NCI-H146 (cell line): ENCODE measurements at regions not wholly inside any gene's neighbourhood (a gene's known extent, or its start where the extent isn't known, plus 50 kb on each side); places are given as distances from the start of the nearest gene placed in this dataset.

ENCODE experiments used
- DNase-seq: peaks from one replicate; lab custom pipeline; 2025; lab: John Stamatoyannopoulos, UW

DNA sequence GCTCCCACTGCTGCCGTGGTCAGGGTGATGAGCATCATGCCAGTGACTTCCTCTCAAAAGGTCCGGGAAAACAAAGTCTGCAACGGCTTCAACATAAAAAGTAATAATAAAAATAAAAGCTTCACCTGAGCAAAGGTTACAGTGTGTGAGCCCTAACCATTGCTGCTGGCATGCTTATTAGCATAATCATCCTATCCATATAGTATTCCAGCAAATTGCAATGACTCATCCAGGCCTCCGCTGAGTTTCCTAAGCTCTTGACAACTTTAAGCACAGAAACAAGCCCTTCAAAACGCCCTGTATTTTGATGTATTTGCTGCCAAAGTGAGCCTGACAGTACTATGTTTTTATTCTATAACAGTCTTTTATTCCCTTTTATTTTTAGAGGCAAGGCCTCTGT is 100.5 kb downstream of the AASDH start:
- no peak for DNase-seq

GRCh38 chr4:56283375-56283774 is 103.9 kb downstream of the AASDH start:
- DNase-seq, result no peak

GRCh38 chr4:56282004-56282403 is 105.3 kb downstream of the AASDH start:
- peak; percentile 16 for DNase-seq

- DNase-seq, result no peak
These were observed 110.7 kb downstream of the AASDH start for GRCh38 chr4:56276547-56276946.

- DNase-seq, result no peak
These were observed 113.9 kb downstream of the AASDH start for GRCh38 chr4:56273391-56273790.

DNA sequence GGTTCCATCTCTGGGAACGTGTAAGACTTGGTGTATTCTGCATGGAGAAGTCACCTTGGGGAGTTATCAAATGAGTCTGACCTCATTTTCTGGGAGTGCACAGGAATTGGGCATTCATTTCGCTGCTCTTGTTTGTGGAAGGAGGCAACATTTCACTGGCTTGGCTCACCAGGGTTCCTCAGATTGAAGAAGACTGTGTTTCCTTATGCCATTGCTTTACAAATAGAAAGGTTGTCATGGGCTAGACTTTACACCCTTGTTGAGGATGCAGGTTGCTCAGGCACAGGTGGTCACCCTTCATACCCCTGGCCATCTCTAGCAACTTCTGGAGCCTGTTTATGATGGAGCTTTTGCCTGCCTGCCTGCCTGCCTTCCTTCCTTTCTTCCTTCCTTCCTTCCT is 114.4 kb downstream of the AASDH start:
- no peak for DNase-seq

DNA sequence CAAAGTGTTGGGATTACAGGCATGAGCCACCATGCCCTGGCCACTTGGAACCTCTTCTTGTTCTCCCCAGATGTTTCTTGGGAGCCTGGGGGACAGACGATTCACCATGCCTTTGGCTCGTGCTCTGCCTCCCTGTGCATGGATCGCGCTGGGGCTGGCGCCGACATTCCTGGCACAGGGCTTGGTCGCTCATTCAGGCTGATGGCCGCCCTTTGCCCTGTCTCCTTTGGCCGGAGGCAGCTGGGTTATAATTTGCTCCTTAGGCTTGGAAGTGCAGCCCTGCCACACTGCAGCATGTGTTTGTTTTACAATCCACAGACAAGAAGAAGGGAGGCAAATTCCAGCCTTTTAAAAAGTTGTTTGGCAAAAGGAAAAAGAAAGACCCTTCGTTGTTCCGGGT is 115.3 kb downstream of the AASDH start:
- no peak for DNase-seq

DNA sequence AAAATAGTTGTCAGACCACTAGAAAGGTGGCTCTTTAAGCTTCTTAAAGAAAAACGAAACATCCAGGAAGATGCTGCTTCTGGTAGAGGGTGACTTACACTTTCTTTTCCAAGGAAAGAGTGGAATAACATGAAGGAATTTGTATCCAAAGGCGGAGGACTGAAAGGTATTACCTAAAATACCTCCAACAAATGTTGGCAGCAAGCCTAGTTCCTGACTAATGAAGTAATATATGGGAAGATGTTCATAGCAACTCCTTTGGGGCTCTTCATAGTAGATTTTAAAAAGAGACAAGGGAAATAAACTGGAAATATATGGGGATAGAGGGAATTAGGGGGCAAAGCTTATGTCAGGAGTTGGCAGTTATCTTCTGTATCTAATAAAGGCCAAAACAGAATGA is 116.2 kb downstream of the AASDH start:
- no peak for DNase-seq

DNA sequence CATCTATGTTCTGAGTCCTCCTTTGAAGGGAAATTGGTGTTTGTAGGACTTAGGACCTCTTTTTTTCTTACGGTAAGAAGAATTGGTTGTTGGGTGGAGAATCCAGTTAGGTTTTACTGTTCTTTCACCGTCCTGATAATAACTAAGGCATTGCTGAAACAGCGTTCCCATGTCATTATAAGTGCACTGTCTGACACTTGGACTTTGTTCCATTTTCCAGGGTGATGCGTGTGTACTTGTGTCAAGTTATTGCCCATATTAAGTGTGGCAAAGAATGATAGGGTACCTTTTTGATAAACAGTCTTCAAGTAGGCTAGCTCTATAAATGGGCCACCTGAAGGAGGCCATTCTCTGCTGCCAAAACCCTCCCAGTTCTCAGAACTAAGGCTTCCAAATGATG is 119.7 kb downstream of the AASDH start:
- no peak for DNase-seq

DNA sequence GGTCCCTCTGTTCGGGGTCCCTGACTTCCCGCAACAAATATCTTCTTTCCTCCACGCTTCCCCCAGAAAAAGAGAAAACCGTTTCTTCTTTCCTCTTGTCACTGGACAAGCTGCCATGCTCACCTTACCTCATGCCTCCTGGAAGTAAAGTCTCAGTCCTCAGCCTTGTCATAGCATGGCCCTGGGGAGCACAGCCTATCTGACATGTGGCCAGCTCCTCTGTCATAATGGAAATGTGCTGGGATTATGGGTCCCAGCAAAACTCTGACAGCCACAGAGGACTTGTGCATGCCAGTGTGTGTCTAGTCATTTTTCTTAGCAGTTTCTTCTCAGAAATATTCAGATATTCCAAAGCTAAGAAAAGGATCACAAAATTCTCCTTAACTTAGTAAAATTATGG is 122.4 kb downstream of the AASDH start:
- DNase-seq, result no peak

GRCh38 chr4:56261027-56261426 is 126.3 kb downstream of the AASDH start:
- no peak for DNase-seq

- DNase-seq, result no peak
These were observed 127.0 kb downstream of the AASDH start for GRCh38 chr4:56260320-56260719.

DNA sequence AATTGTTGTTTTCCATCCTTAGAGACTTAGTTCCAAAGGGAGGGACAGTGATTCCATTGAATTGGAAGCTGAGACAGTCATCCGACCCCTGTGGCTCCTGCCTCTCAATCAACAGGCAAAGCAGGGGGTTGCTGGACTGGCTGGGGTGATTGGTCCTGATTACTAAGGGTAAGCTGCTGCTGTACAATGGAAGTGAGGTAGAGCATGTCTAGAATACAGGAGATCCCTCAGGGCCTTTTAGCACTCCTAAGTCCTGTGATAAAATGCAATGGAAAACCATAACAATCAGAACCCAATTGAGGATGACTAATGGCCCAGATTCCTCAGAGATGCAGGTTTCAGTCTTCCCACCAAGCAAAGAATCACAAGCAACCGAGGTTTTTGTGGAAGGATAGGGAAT is 127.6 kb downstream of the AASDH start:
- peak; percentile 27 for DNase-seq

GRCh38 chr4:56255820-56256219 is 131.5 kb downstream of the AASDH start:
- no peak for DNase-seq

DNA sequence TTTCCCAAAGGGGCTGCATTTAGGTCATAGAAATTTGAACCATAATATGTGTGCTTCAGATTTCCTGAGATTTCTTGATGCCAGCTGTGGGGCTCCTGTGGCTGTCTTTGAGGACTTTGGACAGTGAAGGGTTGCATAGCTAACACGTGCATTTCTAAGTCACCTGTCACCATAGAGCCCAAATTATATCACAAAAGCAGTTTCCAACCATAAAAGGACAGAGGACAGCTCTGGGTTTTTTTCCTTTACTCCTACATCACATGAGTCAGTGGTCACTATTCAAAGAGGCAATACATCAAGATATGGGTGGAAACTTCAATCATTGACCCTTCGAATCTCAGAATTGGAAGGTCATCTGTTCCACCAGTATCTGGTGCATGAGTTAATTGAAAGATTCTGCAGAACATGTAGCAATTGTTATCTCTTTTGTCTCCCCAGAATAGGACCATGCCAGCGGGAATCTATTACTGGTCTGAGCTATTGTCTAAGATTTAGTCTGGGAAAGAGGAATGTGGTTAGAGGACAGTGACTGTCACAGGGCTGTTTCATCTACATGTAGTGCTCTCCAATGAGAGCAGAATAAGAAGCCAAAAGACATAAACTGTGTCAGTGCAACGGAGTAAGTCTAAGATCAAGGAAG is 133.5 kb downstream of the AASDH start:
- DNase-seq, result no peak

DNA sequence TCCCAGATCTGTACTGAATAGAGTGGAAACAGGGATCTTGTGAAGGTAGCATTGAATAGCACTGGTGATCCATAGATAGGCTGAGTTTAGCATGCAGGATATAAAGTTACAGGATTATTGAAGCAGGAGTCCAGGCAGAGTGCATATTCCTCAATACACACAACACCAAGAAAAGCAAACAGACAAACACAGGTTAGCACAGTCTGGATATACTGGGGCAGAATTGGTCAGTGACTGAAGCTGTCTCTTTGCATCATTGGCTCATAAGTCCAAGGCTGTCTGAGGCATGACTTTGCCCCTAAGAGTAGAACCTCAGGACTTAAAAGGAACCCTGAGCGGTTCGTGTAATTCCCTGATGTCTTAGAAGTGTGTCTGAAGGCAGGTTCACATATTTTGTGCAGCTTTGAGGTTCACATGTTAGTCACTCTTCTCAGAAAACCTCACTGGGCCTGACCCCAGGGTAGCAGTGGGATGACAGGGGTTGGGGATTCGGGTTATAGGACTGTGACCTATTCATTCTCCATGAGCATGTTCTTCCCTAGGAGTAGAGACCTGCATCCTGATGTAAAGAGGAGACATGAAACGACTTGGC is 134.6 kb downstream of the AASDH start:
- no peak for DNase-seq

DNA sequence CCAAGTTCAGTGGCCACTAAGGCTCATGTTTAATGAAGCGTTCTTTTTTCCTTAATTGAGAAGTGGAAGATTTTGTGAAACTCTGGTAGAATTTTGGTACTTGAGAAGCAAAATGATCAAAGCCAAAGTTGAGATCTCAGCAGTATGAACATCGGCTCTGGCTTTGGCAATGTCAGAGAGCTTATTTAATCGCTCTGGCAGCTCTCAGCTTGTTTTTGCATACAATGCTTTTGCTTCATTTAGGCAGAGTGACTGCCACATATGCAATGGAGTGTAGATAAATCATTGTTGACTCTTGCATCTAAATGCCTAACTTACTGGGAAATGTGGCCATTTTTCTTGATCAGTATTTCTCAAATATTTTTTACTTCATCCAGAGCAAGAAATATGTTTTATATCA is 135.7 kb downstream of the AASDH start:
- no peak for DNase-seq

DNA sequence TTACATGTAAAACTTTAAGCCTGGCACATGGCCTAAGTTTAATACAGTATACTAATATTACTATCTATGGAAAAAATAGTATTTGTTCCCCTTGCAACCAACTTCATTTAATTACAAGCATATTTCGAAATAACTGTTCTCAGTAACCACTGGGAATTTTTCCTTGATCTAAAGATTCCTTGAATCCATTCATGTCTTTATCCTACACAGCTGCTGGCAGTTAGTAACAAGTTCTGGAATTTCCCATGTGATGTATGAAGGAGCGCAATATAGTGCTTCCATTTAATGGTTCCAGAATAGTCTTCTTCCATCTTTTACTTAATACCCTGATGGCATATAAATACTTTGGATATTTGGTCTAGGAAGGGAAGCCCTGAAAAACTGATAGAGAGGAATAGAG is 136.5 kb downstream of the AASDH start:
- DNase-seq, result no peak

- DNase-seq, result no peak
These were observed 139.6 kb downstream of the AASDH start for GRCh38 chr4:56247646-56248045.

GRCh38 chr4:56246233-56246610 is 141.1 kb downstream of the AASDH start:
- no peak for DNase-seq

- DNase-seq, result no peak
These were observed 141.6 kb downstream of the AASDH start for GRCh38 chr4:56245547-56246232.

- DNase-seq, result no peak
These were observed 142.6 kb downstream of the AASDH start for GRCh38 chr4:56244681-56245080.

DNA sequence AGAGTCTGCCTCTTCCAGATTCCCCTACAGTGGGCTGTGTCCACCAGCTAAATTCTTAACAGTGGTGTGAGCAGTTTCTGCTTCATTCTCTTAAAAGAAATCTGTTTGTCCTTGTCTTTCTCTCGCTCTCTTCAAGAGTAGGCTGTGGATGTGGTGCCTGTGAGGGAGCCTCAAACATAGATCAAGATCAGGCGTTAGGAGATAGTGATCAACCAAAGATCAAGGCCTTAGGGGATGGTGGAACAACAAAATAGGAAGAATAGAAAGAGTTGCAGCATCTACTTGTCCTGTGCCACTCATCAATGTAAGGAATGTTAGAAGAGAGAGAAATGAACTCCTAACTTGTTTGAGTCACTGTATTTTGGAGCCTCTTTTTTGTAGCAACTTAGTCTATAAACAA is 144.2 kb downstream of the AASDH start:
- no peak for DNase-seq

- no peak for DNase-seq
These were observed 145.8 kb downstream of the AASDH start for GRCh38 chr4:56241500-56241899.
